ENCODE measurements at regions not wholly inside any gene's neighbourhood (a gene's known extent, or its start where the extent isn't known, plus 50 kb on each side); places are given as distances from the start of the nearest gene placed in this dataset.

GRCh38 chr5:4845221-4845620 is 294.9 kb upstream of the ADAMTS16 start:
- Mint-ChIP-seq H3K4me3 (no peak overlapping the region), H3K27ac (ENCODE audit: unreplicated experiment) (no peak overlapping the region), H3K27me3 (ENCODE audit: low read depth) (no peaks in the 10 kb centered on the region), H3K9me3 (peaks cover 19% of the 10 kb centered on the region), H3K36me3 (ENCODE audit: low read depth) (peaks cover 11% of the 10 kb centered on the region), H3K4me1 (no peaks in the 10 kb centered on the region)
- DNase-seq (ENCODE audit: low read depth, low spot score): no peak
- TF ChIP-seq, protein P1, sequence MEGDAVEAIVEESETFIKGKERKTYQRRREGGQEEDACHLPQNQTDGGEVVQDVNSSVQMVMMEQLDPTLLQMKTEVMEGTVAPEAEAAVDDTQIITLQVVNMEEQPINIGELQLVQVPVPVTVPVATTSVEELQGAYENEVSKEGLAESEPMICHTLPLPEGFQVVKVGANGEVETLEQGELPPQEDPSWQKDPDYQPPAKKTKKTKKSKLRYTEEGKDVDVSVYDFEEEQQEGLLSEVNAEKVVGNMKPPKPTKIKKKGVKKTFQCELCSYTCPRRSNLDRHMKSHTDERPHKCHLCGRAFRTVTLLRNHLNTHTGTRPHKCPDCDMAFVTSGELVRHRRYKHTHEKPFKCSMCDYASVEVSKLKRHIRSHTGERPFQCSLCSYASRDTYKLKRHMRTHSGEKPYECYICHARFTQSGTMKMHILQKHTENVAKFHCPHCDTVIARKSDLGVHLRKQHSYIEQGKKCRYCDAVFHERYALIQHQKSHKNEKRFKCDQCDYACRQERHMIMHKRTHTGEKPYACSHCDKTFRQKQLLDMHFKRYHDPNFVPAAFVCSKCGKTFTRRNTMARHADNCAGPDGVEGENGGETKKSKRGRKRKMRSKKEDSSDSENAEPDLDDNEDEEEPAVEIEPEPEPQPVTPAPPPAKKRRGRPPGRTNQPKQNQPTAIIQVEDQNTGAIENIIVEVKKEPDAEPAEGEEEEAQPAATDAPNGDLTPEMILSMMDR (conservative IDR thresholded peaks at IDR 0.05): no peak

DNA sequence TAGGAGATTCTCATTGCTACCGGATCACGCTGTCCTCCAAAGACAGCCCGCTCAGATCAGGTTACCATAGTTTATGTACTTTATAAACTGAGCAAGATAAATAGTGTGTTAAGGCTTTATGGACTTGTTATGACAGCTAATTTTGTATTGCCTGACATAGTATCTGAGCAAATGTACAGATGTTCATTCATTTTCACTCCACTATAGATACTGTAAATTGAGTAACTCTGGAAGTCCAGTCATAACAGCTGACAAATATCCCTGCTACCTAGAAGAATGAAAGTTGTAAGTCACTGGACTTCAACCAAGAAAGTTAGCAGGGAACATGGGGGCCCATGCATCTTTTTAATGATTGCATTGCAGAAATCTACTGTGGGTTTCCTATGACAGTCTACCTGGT is 292.4 kb upstream of the ADAMTS16 start:
- H3K27ac Mint-ChIP-seq (ENCODE audit: unreplicated experiment): no peak overlapping the region
- no peak for DNase-seq (ENCODE audit: low read depth, low spot score)
- peaks cover 15% of the 10 kb centered on the region for H3K36me3 Mint-ChIP-seq (ENCODE audit: low read depth)
- no peak overlapping the region for H3K4me3 Mint-ChIP-seq
- H3K27me3 Mint-ChIP-seq (ENCODE audit: low read depth): no peaks in the 10 kb centered on the region
- H3K9me3 Mint-ChIP-seq: peaks cover 23% of the 10 kb centered on the region
- TF ChIP-seq, protein P1 (conservative IDR thresholded peaks at IDR 0.05): no peak
- H3K4me1 Mint-ChIP-seq: no peaks in the 10 kb centered on the region

DNA sequence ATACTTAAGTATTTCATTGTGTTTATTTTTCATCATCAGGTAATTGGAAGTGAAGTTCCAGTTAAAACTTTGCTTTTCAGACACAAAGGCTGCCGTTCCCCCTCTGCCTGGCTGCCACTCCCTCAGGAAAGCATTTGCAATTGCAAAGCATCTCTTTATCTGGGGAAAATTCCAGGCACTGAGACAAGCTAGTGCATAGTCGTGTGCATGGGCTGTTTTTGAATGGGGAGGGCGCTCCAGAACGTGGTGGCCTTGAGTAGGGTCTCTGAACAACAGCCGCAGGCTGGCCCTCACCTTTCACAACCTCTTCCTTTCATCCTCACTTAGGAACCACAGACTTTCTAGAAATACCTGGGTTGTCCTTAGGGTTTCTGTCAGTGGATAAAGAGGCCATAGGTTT is 285.1 kb upstream of the ADAMTS16 start:
- Mint-ChIP-seq H3K4me1 (peaks cover 3% of the 10 kb centered on the region), H3K27me3 (ENCODE audit: low read depth) (no peaks in the 10 kb centered on the region), H3K27ac (ENCODE audit: unreplicated experiment) (no peak overlapping the region), H3K9me3 (peaks cover 11% of the 10 kb centered on the region), H3K4me3 (no peak overlapping the region), H3K36me3 (ENCODE audit: low read depth) (peaks cover 4% of the 10 kb centered on the region)
- TF ChIP-seq, protein P1 (conservative IDR thresholded peaks at IDR 0.05): no peak
- DNase-seq (ENCODE audit: low read depth, low spot score): no peak

DNA sequence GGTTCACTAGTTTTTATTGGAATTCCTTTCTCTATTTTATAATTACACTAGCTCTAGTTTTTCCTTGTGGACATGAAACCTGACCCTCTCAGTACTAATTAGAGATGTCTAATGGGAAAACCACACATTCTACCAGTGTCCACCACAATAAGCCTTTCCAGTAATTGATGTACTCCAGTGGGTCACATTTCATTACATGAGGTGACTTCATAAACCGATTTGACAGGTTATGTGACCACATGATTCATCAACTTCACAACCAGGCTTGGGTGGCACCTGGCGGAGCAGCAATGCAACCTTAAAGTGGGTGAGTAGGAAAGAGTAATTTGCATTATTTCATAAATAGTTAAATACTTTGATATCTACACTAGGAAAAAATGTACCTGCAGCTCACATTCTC is 284.2 kb upstream of the ADAMTS16 start:
- Mint-ChIP-seq H3K4me1 (peaks cover 4% of the 10 kb centered on the region), H3K27me3 (ENCODE audit: low read depth) (no peaks in the 10 kb centered on the region), H3K4me3 (no peak overlapping the region), H3K27ac (ENCODE audit: unreplicated experiment) (no peak overlapping the region), H3K36me3 (ENCODE audit: low read depth) (peaks cover 3% of the 10 kb centered on the region), H3K9me3 (peaks cover 10% of the 10 kb centered on the region)
- TF ChIP-seq, protein P1 (conservative IDR thresholded peaks at IDR 0.05): no peak
- DNase-seq (ENCODE audit: low read depth, low spot score): no peak

DNA sequence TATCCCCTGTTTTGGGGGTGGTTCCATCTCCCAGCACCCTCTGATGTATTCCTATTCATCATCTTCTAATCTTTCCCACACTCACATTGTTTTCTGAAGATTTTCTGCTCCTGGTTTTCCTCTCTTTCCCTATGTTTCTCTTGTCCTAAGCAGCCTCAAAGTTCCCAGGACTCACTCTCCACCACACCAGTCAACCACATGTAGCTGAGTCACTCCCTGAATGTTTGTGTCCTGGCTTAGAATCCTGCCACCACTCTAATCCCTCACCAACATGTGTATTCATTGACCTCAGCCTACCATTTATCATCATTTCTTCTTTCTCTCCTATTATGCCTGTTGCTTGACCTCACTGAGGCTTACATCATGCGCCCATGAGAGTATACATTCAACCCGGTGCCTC is 282.4 kb upstream of the ADAMTS16 start:
- Mint-ChIP-seq H3K4me1 (peaks cover 4% of the 10 kb centered on the region), H3K27ac (ENCODE audit: unreplicated experiment) (no peak overlapping the region), H3K9me3 (peaks cover 2% of the 10 kb centered on the region), H3K4me3 (no peak overlapping the region), H3K36me3 (ENCODE audit: low read depth) (no peaks in the 10 kb centered on the region), H3K27me3 (ENCODE audit: low read depth) (no peaks in the 10 kb centered on the region)
- TF ChIP-seq, protein P1 (conservative IDR thresholded peaks at IDR 0.05): no peak
- no peak for DNase-seq (ENCODE audit: low read depth, low spot score)

Data from neural crest cell (in vitro differentiated cells).